Glutamatergic neuron (in vitro differentiated cells): ENCODE measurements at regions not wholly inside any gene's neighbourhood (a gene's known extent, or its start where the extent isn't known, plus 50 kb on each side); places are given as distances from the start of the nearest gene placed in this dataset.
A peak's percentile ranks its signal among the peaks of the same experiment; 100 is the strongest.

Experiments used
- DNase-seq: peaks from one replicate; pipeline ENCODE4 v3.0.0; 2022
- H3K27ac Mint-ChIP-seq: one replicate; pipeline ENCODE4 v1.8.0; 2020; ENCODE audit warnings: mild to moderate bottlenecking, mixed read lengths, inconsistent platforms; ENCODE audit not compliant: unreplicated experiment
- H3K27me3 Mint-ChIP-seq: one replicate; pipeline ENCODE4 v1.8.0; 2020; ENCODE audit warnings: mild to moderate bottlenecking, moderate library complexity, mixed read lengths, inconsistent platforms; ENCODE audit not compliant: unreplicated experiment
- H3K36me3 Mint-ChIP-seq: one replicate; pipeline ENCODE4 v1.8.0; 2020; ENCODE audit warnings: mild to moderate bottlenecking, mixed read lengths, inconsistent platforms; ENCODE audit not compliant: unreplicated experiment
- H3K4me1 Mint-ChIP-seq: one replicate; pipeline ENCODE4 v1.8.0; 2020; ENCODE audit warnings: mild to moderate bottlenecking, low read depth, mixed read lengths, inconsistent platforms; ENCODE audit not compliant: unreplicated experiment
- H3K4me3 Mint-ChIP-seq: one replicate; pipeline ENCODE4 v1.8.0; 2020; ENCODE audit warnings: mild to moderate bottlenecking, mixed read lengths, inconsistent platforms; ENCODE audit not compliant: unreplicated experiment
- H3K9me3 Mint-ChIP-seq: one replicate; pipeline ENCODE4 v1.8.0; 2020; ENCODE audit warnings: mild to moderate bottlenecking, moderate library complexity, mixed read lengths, inconsistent platforms; ENCODE audit not compliant: unreplicated experiment
- CTCF ChIP-seq: fragments of 200-600 bp; sonication (generic); IDR thresholded peaks from one replicate; pipeline ENCODE4 v1.5.0; 2021; ENCODE audit not compliant: partially characterized antibody, unreplicated experiment

GRCh38 chr1:164958982-164959768, 397.3 kb downstream of the LMX1A start:
- no peaks in the 10 kb centered on the region for H3K27me3 Mint-ChIP-seq
- peaks cover 2% of the 10 kb centered on the region for H3K9me3 Mint-ChIP-seq
- H3K4me3 Mint-ChIP-seq: no peak overlapping the region
- H3K36me3 Mint-ChIP-seq: no peaks in the 10 kb centered on the region
- H3K27ac Mint-ChIP-seq: no peak overlapping the region
- DNase-seq: no peak
- no peak for TF ChIP-seq CTCF
- H3K4me1 Mint-ChIP-seq: no peaks in the 10 kb centered on the region

DNA sequence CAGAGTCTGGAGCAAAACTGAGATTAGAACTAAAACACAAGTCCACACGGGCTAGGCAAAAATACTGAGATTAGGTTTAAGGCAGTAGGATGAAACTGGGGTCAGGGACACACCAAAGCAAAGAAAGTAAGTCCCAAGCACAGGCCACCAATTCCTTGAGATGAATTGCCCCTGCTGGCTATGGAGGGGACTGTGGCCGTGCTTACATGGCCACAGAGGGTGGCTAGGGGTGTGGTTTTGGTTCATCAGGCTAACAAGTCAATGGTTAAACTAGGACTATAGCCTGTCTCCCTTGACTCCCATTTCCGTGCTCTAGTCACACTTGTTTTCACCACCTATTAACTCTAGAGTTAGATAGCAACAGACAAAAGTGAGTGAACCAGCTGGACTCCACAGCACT, 394.8 kb downstream of the PBX1 start:
- peak overlapping the region; percentile 14 for H3K27ac Mint-ChIP-seq
- peaks cover 5% of the 10 kb centered on the region for H3K36me3 Mint-ChIP-seq
- no peaks in the 10 kb centered on the region for H3K27me3 Mint-ChIP-seq
- no peak overlapping the region for H3K4me3 Mint-ChIP-seq
- no peak for DNase-seq
- TF ChIP-seq CTCF: no peak
- H3K4me1 Mint-ChIP-seq: no peaks in the 10 kb centered on the region
- H3K9me3 Mint-ChIP-seq: peaks cover 3% of the 10 kb centered on the region

GRCh38 chr1:164953098-164953497, 394.1 kb downstream of the PBX1 start:
- H3K36me3 Mint-ChIP-seq: peaks cover 12% of the 10 kb centered on the region
- no peak for TF ChIP-seq CTCF
- DNase-seq: no peak
- no peaks in the 10 kb centered on the region for H3K27me3 Mint-ChIP-seq
- H3K4me3 Mint-ChIP-seq: no peak overlapping the region
- no peaks in the 10 kb centered on the region for H3K4me1 Mint-ChIP-seq
- H3K9me3 Mint-ChIP-seq: peaks cover 2% of the 10 kb centered on the region
- H3K27ac Mint-ChIP-seq: no peak overlapping the region

DNA sequence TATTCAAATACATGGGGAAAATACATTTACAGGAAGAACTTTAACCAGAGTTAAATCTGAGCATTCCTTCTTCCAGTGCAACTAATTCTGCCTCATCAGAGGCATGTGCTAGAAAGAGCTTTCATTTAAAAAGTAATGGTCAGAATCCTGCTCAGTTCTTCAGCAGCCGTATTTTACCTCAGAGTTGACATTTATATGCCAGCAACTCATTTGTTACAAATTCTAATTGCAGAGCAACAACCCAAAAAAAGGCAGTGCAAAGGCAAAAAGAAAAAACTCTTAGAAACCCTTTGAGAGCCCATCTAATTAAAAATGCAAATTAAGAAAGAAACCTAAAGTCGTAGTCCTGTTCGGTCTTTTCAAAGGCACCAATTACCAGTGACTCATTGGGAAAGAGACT, 392.5 kb downstream of the PBX1 start:
- H3K4me3 Mint-ChIP-seq: no peak overlapping the region
- peaks cover 13% of the 10 kb centered on the region for H3K36me3 Mint-ChIP-seq
- peaks cover 4% of the 10 kb centered on the region for H3K9me3 Mint-ChIP-seq
- no peak for TF ChIP-seq CTCF
- H3K4me1 Mint-ChIP-seq: no peaks in the 10 kb centered on the region
- H3K27me3 Mint-ChIP-seq: no peaks in the 10 kb centered on the region
- no peak for DNase-seq
- no peak overlapping the region for H3K27ac Mint-ChIP-seq

DNA sequence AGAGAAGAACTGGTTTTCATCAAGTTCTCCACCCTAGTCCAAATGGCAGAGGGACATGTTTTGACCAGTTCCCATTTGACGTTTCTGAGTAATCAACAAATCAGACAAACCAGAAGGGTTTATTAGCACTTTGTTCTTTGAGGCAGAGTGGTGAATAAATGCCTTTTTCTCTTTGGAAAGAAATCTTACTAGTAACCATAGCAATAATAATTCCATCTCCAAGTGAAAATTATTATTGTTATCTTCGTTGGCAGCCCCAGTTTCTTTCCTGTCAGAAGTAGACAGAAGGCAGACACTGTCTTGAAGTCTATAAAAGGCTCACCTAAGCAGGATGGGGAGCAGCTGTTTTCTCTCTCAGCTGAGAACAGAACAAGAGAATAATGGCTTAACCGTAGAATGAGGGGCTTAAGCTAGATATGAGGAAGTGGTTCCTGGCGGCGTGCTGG, 391.6 kb downstream of the PBX1 start:
- no peak for DNase-seq
- H3K36me3 Mint-ChIP-seq: peaks cover 13% of the 10 kb centered on the region
- H3K4me1 Mint-ChIP-seq: no peaks in the 10 kb centered on the region
- peaks cover 4% of the 10 kb centered on the region for H3K9me3 Mint-ChIP-seq
- H3K4me3 Mint-ChIP-seq: no peak overlapping the region
- peak overlapping the region; percentile 44 for H3K27ac Mint-ChIP-seq
- no peak for TF ChIP-seq CTCF
- no peaks in the 10 kb centered on the region for H3K27me3 Mint-ChIP-seq
